ENCODE measurements at regions not wholly inside any gene's neighbourhood (a gene's known extent, or its start where the extent isn't known, plus 50 kb on each side); places are given as distances from the start of the nearest gene placed in this dataset.
"Not testable (repeated sequence)": the region's sequence is repeated elsewhere in the genome, so short reads cannot be mapped to it uniquely, and the experiment has no call there.

- H3K4me3 Mint-ChIP-seq, result no peak overlapping the region
- H3K27me3 Mint-ChIP-seq, result peaks cover 0 to 12% (median 4%) of the 10 kb centered on the region in 5 donors
- ATAC-seq (no peak), DNase-seq (no peak)
- no peaks in the 10 kb centered on the region for H3K4me1 Mint-ChIP-seq
- H3K36me3 Mint-ChIP-seq, result no peaks in the 10 kb centered on the region
- no peaks in the 10 kb centered on the region for H3K9me3 Mint-ChIP-seq
- POLR2A ChIA-PET, result no interaction called here
- H3K27ac Mint-ChIP-seq, result no peak overlapping the region
Observed at GRCh38 chr22:48507171-48507570, 1320.5 kb downstream of the BRD1 start.

- POLR2A ChIA-PET, result no interaction called here
Observed at GRCh38 chr22:48506506-48507145, 1321.0 kb downstream of the BRD1 start.

GRCh38 chr22:48505891-48506290 lies 1321.8 kb downstream of the BRD1 start:
- Mint-ChIP-seq H3K4me3 (no peak overlapping the region), H3K27me3 (peaks cover 0 to 12% (median 4%) of the 10 kb centered on the region in 5 donors), H3K9me3 (no peaks in the 10 kb centered on the region), H3K27ac (no peak overlapping the region), H3K4me1 (no peaks in the 10 kb centered on the region), H3K36me3 (no peaks in the 10 kb centered on the region)
- no peak for DNase-seq
- POLR2A ChIA-PET, result no interaction called here
- ATAC-seq, result no peak

More at GRCh38 chr22:48506506-48507145, 1321.0 kb downstream of the BRD1 start:
- ATAC-seq (no peak), DNase-seq (no peak)
- Mint-ChIP-seq H3K4me3 (no peak overlapping the region), H3K27me3 (peaks cover 0 to 12% (median 4%) of the 10 kb centered on the region in 5 donors), H3K27ac (no peak overlapping the region), H3K9me3 (no peaks in the 10 kb centered on the region), H3K36me3 (no peaks in the 10 kb centered on the region), H3K4me1 (no peaks in the 10 kb centered on the region)

- no peaks in the 10 kb centered on the region for H3K9me3 Mint-ChIP-seq
- POLR2A ChIA-PET, result no interaction called here
Observed at GRCh38 chr22:48504519-48505140, 1323.0 kb downstream of the BRD1 start.

DNA sequence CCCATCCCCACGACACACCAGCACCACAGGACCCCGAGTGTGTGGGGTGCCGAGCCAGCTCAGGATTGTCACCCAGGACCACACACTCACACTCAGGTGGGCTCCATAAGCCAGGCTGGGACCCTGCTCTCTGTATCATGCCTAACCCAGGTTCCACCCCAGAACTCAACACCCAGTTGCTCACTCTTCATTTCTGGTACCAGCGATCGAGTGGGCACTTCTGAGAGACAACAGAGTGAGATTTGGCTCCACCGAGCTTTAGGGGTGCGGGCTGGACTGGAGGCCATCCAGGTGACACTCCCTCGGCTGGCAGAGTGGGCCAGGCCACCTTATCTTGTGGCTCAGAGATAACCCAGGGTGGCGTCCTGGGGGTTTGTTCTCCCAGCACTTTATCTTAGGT lies 1323.8 kb downstream of the BRD1 start:
- no peak overlapping the region for H3K27ac Mint-ChIP-seq
- H3K4me1 Mint-ChIP-seq, result peaks cover 0 to 2% (median 0%) of the 10 kb centered on the region in 4 donors
- DNase-seq (no peak), ATAC-seq (no peak)
- peaks cover 0 to 12% (median 4%) of the 10 kb centered on the region in 5 donors for H3K27me3 Mint-ChIP-seq
- no peaks in the 10 kb centered on the region for H3K36me3 Mint-ChIP-seq
- no peaks in the 10 kb centered on the region for H3K9me3 Mint-ChIP-seq
- no peak overlapping the region for H3K4me3 Mint-ChIP-seq
- POLR2A ChIA-PET, result no interaction called here

More at GRCh38 chr22:48504519-48505140, 1323.0 kb downstream of the BRD1 start:
- H3K27ac Mint-ChIP-seq, result no peak overlapping the region
- H3K4me3 Mint-ChIP-seq, result no peak overlapping the region
- peaks cover 0 to 12% (median 4%) of the 10 kb centered on the region in 5 donors for H3K27me3 Mint-ChIP-seq
- DNase-seq, result no peak
- no peak for ATAC-seq
- no peaks in the 10 kb centered on the region for H3K36me3 Mint-ChIP-seq
- no peaks in the 10 kb centered on the region for H3K4me1 Mint-ChIP-seq

- no peak for DNase-seq
- H3K9me3 Mint-ChIP-seq, result no peaks in the 10 kb centered on the region
- H3K36me3 Mint-ChIP-seq, result no peaks in the 10 kb centered on the region
- no peak overlapping the region for H3K4me3 Mint-ChIP-seq
- H3K27me3 Mint-ChIP-seq, result peaks cover 0 to 12% (median 4%) of the 10 kb centered on the region in 5 donors
- POLR2A ChIA-PET, result interaction anchor here (0.7 kb wide), 1 partner anchor 1224 kb away, joined by 4 read pairs; no protein-coding TSS in a partner anchor
- H3K27ac Mint-ChIP-seq, result peak overlapping the region in 1 of 10 donors; percentile 18
- no peak for ATAC-seq
- peaks cover 0 to 2% (median 0%) of the 10 kb centered on the region in 4 donors for H3K4me1 Mint-ChIP-seq
Observed at GRCh38 chr22:48503035-48503625, 1324.5 kb downstream of the BRD1 start.

DNA sequence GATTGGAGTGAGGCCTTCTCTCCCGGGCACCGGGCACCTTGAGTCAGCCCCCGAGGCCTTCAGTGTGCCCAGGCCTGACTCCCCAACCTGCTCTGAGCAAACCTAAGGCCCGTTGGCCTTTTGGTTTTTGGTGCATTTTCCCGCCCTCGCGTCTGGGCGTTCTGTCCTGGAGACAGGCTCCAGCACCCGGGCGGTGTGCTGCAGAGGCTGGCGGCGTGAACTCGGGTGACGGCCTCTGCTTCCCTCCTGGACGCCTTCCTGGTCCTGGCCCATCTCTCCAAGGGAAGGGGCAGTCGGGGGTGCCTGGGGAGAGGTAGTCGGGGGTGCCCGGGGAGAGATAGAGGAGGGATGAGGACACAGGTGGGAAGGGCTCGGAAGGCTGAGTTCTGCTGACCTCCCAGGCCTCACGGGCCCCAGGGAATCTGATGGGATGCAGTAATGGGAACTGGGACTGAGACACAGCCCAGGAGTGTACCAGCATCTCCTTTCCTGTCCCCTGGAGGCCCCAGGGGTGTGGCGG lies 1326.4 kb downstream of the BRD1 start:
- Mint-ChIP-seq H3K27me3 (peaks cover 0 to 7% (median 0%) of the 10 kb centered on the region in 5 donors), H3K4me3 (no peak overlapping the region), H3K4me1 (peaks cover 0 to 2% (median 0%) of the 10 kb centered on the region in 4 donors), H3K27ac (no peak overlapping the region), H3K9me3 (no peaks in the 10 kb centered on the region), H3K36me3 (no peaks in the 10 kb centered on the region)
- POLR2A ChIA-PET, result no interaction called here
- ATAC-seq (no peak), DNase-seq (no peak)

DNA sequence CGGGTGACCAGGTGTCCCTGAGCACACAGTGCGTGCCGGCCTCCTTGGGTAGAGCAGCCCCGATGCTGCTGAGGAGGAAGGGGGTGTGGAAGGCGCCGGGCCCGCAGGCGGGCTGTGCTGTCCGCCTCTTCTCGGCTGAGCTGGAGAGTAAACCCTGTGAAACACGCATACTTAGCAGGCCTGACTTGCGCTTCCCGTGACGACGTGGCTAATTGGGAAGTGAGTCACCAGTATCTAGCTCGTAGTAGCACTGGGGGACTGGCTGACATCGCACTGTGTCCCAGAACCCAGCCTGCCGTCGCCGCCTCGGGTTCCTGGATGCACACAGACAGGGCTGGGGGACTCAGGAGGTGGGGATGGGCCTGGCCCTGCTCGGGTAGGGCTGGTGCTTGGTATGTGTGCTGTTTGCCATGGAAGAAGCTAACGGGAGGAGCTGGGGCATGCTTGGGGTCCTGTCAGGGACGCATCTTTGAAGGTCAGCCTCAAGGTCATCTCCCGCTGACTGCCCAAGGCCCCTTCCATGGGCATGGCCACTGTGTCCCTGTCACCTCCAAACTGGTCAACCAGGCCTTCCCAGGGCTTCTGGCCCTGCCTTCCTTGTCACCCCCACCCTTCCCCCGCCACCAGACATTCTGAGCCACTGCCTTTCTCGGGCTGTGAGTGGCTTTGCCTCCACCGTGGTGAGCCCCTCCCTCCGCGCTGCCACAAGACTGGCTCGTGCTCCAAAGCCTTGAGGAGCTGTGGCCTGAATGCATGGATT lies 1327.0 kb downstream of the BRD1 start:
- POLR2A ChIA-PET, result no interaction called here
- no peak for ATAC-seq
- no peaks in the 10 kb centered on the region for H3K36me3 Mint-ChIP-seq

DNA sequence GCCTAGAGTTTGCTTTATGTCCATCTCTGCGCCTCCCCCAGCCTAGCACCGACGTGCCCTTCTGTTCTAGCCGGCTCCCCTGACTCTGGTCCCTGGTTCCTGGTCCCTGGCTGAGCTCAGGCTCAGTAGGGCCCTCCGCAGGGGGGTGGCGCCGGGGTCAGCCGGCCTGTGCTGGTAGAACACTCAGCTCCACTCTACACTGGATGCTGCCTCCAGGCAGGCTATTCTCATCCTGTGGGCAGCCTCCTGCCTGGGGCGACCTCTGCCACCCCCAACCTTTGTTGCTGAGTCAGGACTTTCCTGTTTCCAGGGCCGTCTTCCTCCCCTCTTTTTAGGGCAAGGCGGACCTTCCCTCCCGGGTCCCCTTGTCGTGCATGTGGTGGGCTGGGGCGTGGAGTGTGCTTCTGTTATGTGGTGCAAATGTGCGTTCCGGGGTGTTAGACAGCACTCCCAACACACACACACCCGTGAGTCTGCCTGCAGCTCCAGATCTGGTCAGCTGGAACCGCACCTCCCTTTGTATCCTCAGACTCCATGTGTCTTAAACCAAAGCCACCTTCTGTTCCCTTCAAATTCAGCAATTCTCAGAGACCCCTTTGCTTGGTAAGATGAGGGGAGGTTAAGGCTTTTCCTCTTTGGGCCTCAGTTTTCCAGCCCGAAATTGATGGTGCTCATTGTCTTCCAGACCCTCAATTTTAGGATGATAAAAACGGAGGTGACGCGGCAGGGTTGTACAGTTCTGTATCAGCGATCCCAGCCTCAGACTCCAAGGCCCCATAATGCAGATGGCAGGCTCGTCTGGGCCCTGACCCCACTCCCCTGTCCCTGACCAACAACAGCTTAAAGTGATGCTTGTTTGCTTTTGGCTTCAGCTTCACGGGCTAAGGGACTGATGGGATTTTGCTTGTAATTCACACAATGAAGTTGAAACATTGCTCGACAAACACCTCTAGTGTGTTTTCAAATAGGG lies 1327.9 kb downstream of the BRD1 start:
- H3K4me3 Mint-ChIP-seq, result no peak overlapping the region
- POLR2A ChIA-PET, result no interaction called here
- no peak for ATAC-seq
- H3K27ac Mint-ChIP-seq, result peak overlapping the region in 2 of 10 donors; percentile 40 to 64
- no peak for DNase-seq
- peaks cover 0 to 5% (median 0%) of the 10 kb centered on the region in 4 donors for H3K4me1 Mint-ChIP-seq
- H3K27me3 Mint-ChIP-seq, result peaks cover 0 to 18% (median 6%) of the 10 kb centered on the region in 5 donors
- H3K9me3 Mint-ChIP-seq, result no peaks in the 10 kb centered on the region
- H3K36me3 Mint-ChIP-seq, result no peaks in the 10 kb centered on the region

More for the DNA sequence above, 1327.0 kb downstream of the BRD1 start:
- peaks cover 0 to 5% (median 0%) of the 10 kb centered on the region in 4 donors for H3K4me1 Mint-ChIP-seq
- no peaks in the 10 kb centered on the region for H3K9me3 Mint-ChIP-seq
- no peak for DNase-seq
- H3K4me3 Mint-ChIP-seq, result no peak overlapping the region
- H3K27ac Mint-ChIP-seq, result no peak overlapping the region
- peaks cover 0 to 10% (median 3%) of the 10 kb centered on the region in 5 donors for H3K27me3 Mint-ChIP-seq

GRCh38 chr22:48498526-48499331 lies 1328.9 kb downstream of the BRD1 start:
- no peak overlapping the region for H3K4me3 Mint-ChIP-seq
- DNase-seq, result no peak
- no peak for ATAC-seq
- no peaks in the 10 kb centered on the region for H3K9me3 Mint-ChIP-seq
- H3K27ac Mint-ChIP-seq, result peak overlapping the region in 1 of 10 donors; percentile 64
- POLR2A ChIA-PET, result no interaction called here
- H3K36me3 Mint-ChIP-seq, result no peaks in the 10 kb centered on the region
- H3K27me3 Mint-ChIP-seq, result peaks cover 5 to 28% (median 12%) of the 10 kb centered on the region in 5 donors
- peaks cover 0 to 5% (median 0%) of the 10 kb centered on the region in 4 donors for H3K4me1 Mint-ChIP-seq

GRCh38 chr22:48497743-48498520 lies 1329.7 kb downstream of the BRD1 start:
- H3K4me3 Mint-ChIP-seq, H3K9me3 Mint-ChIP-seq, H3K27ac Mint-ChIP-seq, DNase-seq, H3K4me1 Mint-ChIP-seq, POLR2A ChIA-PET, ATAC-seq, H3K36me3 Mint-ChIP-seq: not testable (repeated sequence)
- H3K27me3 Mint-ChIP-seq, result peaks cover 6 to 36% (median 14%) of the 10 kb centered on the region in 5 donors

Data from naive thymus-derived CD8-positive, alpha-beta T cell (primary cell).